ENCODE measurements at regions not wholly inside any gene's neighbourhood (a gene's known extent, or its start where the extent isn't known, plus 50 kb on each side); places are given as distances from the start of the nearest gene placed in this dataset.

DNA sequence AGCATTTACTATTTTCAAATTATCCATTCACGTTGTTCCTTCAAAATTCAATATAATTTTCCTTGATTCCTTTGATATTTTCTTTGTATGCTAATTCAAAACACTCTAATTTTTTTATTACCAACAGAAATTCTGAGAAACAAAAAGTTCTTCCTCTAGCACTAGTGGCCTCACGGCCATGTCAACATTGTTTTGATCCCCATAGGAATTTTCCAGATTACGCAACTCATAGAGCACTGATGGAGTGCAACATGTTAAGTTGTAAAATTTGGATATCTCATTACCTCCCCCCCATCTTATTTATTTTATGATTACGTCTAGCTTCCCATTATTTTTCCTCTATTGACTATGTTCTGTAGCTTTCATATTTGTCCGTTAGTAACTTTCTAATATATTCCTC is 745.3 kb downstream of the TUSC7 start:
- no peaks in the 10 kb centered on the region for H3K9me3 Mint-ChIP-seq (ENCODE audit: low read depth, unreplicated experiment)
- CTCF ChIA-PET = no interaction called here
- H3K27me3 Mint-ChIP-seq (ENCODE audit: unreplicated experiment) = no peaks in the 10 kb centered on the region
- TF ChIP-seq, protein P1, sequence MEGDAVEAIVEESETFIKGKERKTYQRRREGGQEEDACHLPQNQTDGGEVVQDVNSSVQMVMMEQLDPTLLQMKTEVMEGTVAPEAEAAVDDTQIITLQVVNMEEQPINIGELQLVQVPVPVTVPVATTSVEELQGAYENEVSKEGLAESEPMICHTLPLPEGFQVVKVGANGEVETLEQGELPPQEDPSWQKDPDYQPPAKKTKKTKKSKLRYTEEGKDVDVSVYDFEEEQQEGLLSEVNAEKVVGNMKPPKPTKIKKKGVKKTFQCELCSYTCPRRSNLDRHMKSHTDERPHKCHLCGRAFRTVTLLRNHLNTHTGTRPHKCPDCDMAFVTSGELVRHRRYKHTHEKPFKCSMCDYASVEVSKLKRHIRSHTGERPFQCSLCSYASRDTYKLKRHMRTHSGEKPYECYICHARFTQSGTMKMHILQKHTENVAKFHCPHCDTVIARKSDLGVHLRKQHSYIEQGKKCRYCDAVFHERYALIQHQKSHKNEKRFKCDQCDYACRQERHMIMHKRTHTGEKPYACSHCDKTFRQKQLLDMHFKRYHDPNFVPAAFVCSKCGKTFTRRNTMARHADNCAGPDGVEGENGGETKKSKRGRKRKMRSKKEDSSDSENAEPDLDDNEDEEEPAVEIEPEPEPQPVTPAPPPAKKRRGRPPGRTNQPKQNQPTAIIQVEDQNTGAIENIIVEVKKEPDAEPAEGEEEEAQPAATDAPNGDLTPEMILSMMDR (IDR thresholded peaks at IDR 0.05; ENCODE audit: unreplicated experiment) = no peak
- intact Hi-C loops (cut with micrococcal nuclease; ENCODE audit: unreplicated experiment) = no loop called here
- BruUV-seq (replicated peaks) = no TSS peak
- H3K4me1 Mint-ChIP-seq (ENCODE audit: low read depth, unreplicated experiment) = no peaks in the 10 kb centered on the region
- H3K4me3 Mint-ChIP-seq (ENCODE audit: low read depth, unreplicated experiment) = no peak overlapping the region
- H3K36me3 Mint-ChIP-seq (ENCODE audit: insufficient read depth, unreplicated experiment) = no peaks in the 10 kb centered on the region
- DNase-seq = no peak
- H3K27ac Mint-ChIP-seq (ENCODE audit: unreplicated experiment) = no peak overlapping the region

DNA sequence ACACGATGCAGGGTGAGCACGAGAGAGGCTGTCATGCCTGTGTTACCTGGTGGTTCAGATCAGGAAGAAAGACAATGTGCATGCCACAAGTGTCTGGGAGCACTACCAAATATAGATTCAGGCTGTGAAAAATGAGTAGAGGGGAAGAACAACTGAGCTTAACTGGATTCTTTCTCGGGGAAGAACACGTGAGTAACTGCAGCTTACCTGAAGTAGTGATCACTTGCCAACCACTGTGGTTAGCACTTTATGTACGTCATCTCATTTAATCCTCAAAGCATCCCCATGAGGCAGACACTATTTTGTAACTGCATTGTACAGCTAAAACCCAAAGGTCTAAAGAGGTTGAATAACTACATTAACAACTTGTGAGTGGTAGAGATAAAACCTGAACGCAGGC is 746.2 kb downstream of the TUSC7 start:
- H3K4me1 Mint-ChIP-seq (ENCODE audit: low read depth, unreplicated experiment) = no peaks in the 10 kb centered on the region
- H3K9me3 Mint-ChIP-seq (ENCODE audit: low read depth, unreplicated experiment) = no peaks in the 10 kb centered on the region
- TF ChIP-seq, protein P1 (IDR thresholded peaks at IDR 0.05; ENCODE audit: unreplicated experiment) = no peak
- no peaks in the 10 kb centered on the region for H3K27me3 Mint-ChIP-seq (ENCODE audit: unreplicated experiment)
- H3K4me3 Mint-ChIP-seq (ENCODE audit: low read depth, unreplicated experiment) = no peak overlapping the region
- intact Hi-C loops (cut with micrococcal nuclease; ENCODE audit: unreplicated experiment) = no loop called here
- no TSS peak for BruUV-seq (replicated peaks)
- CTCF ChIA-PET = no interaction called here
- no peaks in the 10 kb centered on the region for H3K36me3 Mint-ChIP-seq (ENCODE audit: insufficient read depth, unreplicated experiment)
- H3K27ac Mint-ChIP-seq (ENCODE audit: unreplicated experiment) = no peak overlapping the region
- DNase-seq = no peak

DNA sequence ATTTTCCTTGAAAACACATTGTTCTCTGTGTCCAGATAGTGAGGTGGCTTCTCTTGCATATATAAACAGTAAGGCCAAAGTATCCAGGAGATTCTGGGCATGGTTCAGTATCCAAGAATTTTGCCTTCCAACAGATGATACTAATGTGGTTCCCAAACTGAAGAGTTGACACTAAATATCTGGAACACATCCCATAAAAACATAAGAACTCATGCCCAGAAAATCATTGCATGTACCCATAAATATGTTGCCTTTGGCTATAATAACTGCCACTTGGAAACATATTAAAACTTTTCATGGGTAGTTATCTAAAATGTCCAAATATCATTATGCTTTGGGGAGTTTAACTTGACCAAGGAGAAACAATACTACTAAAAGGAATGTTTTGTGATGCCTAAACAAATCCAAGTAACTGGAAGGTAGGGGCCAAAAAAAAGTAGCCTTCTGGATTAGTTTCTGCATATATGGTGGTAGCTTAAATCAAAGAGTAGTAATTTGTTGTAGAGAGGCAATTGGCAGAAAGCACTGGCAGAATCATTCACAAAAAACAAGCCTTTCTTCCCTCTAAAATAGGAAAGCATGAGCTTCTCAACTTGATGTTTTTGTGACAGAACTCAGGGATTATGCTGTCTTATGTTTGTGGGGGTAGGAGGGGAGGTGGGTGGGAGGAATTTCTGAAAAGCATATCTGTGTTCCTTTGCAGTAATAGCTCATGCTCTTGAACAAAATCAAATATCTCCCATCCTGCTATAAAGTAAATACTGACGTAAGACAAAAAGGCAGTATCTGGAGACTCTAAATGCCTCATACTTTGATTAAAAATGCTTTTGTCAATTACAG is 753.9 kb downstream of the TUSC7 start:
- no peaks in the 10 kb centered on the region for H3K36me3 Mint-ChIP-seq (ENCODE audit: insufficient read depth, unreplicated experiment)
- peaks cover 2% of the 10 kb centered on the region for H3K9me3 Mint-ChIP-seq (ENCODE audit: low read depth, unreplicated experiment)
- no TSS peak for BruUV-seq (replicated peaks)
- no peaks in the 10 kb centered on the region for H3K27me3 Mint-ChIP-seq (ENCODE audit: unreplicated experiment)
- no peak overlapping the region for H3K4me3 Mint-ChIP-seq (ENCODE audit: low read depth, unreplicated experiment)
- TF ChIP-seq, protein P1 (IDR thresholded peaks at IDR 0.05; ENCODE audit: unreplicated experiment) = no peak
- H3K4me1 Mint-ChIP-seq (ENCODE audit: low read depth, unreplicated experiment) = no peaks in the 10 kb centered on the region
- intact Hi-C loops (cut with micrococcal nuclease; ENCODE audit: unreplicated experiment) = no loop called here
- DNase-seq = no peak
- CTCF ChIA-PET = interaction anchor here (1.7 kb wide), 1 partner anchor 14 kb away, joined by 3 read pairs; no protein-coding TSS in a partner anchor
- no peak overlapping the region for H3K27ac Mint-ChIP-seq (ENCODE audit: unreplicated experiment)

DNA sequence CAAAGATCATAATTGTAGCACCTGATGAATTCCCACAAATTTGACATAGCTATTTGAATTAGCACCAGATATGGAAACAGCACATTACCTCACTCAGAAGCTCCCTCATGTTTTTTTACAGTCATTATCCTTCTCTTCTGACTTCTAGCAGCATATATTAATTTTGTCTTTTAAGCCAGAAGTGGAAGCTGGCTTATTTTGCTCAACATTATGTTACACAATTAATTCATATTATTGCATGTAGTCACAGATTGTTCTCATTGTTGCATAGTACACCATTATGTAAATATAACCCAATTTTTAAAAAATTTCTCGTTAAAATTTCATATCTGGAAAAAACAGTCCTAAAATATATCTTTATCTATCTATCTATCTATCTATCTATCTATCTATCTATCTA is 762.3 kb downstream of the TUSC7 start:
- no TSS peak for BruUV-seq (replicated peaks)
- DNase-seq = no peak
- H3K27me3 Mint-ChIP-seq (ENCODE audit: unreplicated experiment) = no peaks in the 10 kb centered on the region
- no peaks in the 10 kb centered on the region for H3K36me3 Mint-ChIP-seq (ENCODE audit: insufficient read depth, unreplicated experiment)
- H3K4me1 Mint-ChIP-seq (ENCODE audit: low read depth, unreplicated experiment) = no peaks in the 10 kb centered on the region
- CTCF ChIA-PET = no interaction called here
- H3K27ac Mint-ChIP-seq (ENCODE audit: unreplicated experiment) = no peak overlapping the region
- peaks cover 2% of the 10 kb centered on the region for H3K9me3 Mint-ChIP-seq (ENCODE audit: low read depth, unreplicated experiment)
- TF ChIP-seq, protein P1 (IDR thresholded peaks at IDR 0.05; ENCODE audit: unreplicated experiment) = no peak
- no peak overlapping the region for H3K4me3 Mint-ChIP-seq (ENCODE audit: low read depth, unreplicated experiment)
- intact Hi-C loops (cut with micrococcal nuclease; ENCODE audit: unreplicated experiment) = no loop called here
